ENCODE measurements at regions not wholly inside any gene's neighbourhood (a gene's known extent, or its start where the extent isn't known, plus 50 kb on each side); places are given as distances from the start of the nearest gene placed in this dataset.
"Not testable (repeated sequence)": the region's sequence is repeated elsewhere in the genome, so short reads cannot be mapped to it uniquely, and the experiment has no call there.

- H3K27ac Mint-ChIP-seq, result no peak overlapping the region
- DNase-seq, result no peak
- H3K4me1 Mint-ChIP-seq, result no peaks in the 10 kb centered on the region
- H3K27me3 Mint-ChIP-seq, result peaks cover 20% of the 10 kb centered on the region
- no peaks in the 10 kb centered on the region for H3K9me3 Mint-ChIP-seq
- H3K4me3 Mint-ChIP-seq, result no peak overlapping the region
- no peak for ATAC-seq
Observed at GRCh38 chr6:159404296-159404695, 235.1 kb downstream of the FNDC1 start.

- H3K27ac Mint-ChIP-seq, result no peak overlapping the region
- no peak overlapping the region for H3K4me3 Mint-ChIP-seq
- DNase-seq, result no peak
- H3K9me3 Mint-ChIP-seq, result no peaks in the 10 kb centered on the region
- peaks cover 27% of the 10 kb centered on the region for H3K27me3 Mint-ChIP-seq
- no peak for ATAC-seq
- no peaks in the 10 kb centered on the region for H3K4me1 Mint-ChIP-seq
Observed at GRCh38 chr6:159400826-159401225, 231.6 kb downstream of the FNDC1 start.

GRCh38 chr6:159399751-159400221, 230.6 kb downstream of the FNDC1 start:
- H3K9me3 Mint-ChIP-seq, result peaks cover 0 to 2% of the 10 kb centered on the region in 2 donors
- H3K4me1 Mint-ChIP-seq, result no peaks in the 10 kb centered on the region
- no peak overlapping the region for H3K4me3 Mint-ChIP-seq
- peaks cover 34% of the 10 kb centered on the region for H3K27me3 Mint-ChIP-seq
- ATAC-seq, result no peak
- DNase-seq, result no peak
- H3K27ac Mint-ChIP-seq, result no peak overlapping the region

DNA sequence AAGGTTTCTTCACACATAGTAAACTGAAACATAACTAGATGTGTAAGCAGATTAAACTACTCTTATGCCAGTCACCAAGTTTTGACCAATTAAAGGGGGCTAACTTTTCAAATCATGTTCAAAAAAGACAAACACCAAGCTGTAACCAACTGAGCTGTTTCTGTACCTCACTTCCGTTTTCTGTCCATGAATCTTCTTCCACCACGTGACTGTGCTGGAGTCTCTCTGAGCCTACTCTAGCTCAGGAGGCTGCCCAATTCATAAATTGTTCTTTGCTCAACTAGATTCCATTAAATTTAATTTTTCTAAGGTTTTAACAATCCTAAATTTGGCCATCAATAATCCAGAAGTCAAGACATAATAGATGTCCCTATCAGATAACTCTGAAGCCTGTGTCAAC, 229.4 kb downstream of the FNDC1 start:
- H3K27me3 Mint-ChIP-seq, result peaks cover 45% of the 10 kb centered on the region
- H3K27ac Mint-ChIP-seq, result no peak overlapping the region
- ATAC-seq, result no peak
- H3K4me3 Mint-ChIP-seq, result no peak overlapping the region
- H3K9me3 Mint-ChIP-seq, result peaks cover 0 to 8% of the 10 kb centered on the region in 2 donors
- DNase-seq, result no peak
- no peaks in the 10 kb centered on the region for H3K4me1 Mint-ChIP-seq

- H3K27me3 Mint-ChIP-seq, result peaks cover 54% of the 10 kb centered on the region
- H3K27ac Mint-ChIP-seq, result no peak overlapping the region
- no peak overlapping the region for H3K4me3 Mint-ChIP-seq
- ATAC-seq (no peak), DNase-seq (no peak)
- H3K4me1 Mint-ChIP-seq, result no peaks in the 10 kb centered on the region
- peaks cover 0 to 14% of the 10 kb centered on the region in 2 donors for H3K9me3 Mint-ChIP-seq
Observed at GRCh38 chr6:159397753-159398152, 228.6 kb downstream of the FNDC1 start.

DNA sequence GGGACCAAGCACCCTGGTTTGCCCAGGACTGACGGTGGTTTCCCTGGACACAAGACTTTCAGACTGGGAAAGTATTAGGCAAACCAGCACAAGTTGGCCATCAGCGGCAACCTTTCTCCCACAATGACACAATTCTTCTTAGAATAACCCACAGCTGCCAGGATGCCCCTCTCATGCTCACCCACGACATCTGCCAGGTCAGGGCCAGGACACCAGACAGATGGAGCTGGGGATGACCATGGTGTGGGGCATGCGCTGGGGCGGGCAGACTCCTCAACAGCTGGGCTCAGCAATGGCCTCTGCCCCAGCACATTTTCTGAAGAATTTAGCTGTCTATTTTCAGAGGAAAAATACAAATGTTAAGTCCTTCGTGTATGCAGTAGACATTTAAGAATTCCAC, 226.4 kb downstream of the FNDC1 start:
- Mint-ChIP-seq H3K9me3 (peaks cover 0 to 18% of the 10 kb centered on the region in 2 donors), H3K27ac (no peak overlapping the region), H3K4me3 (no peak overlapping the region), H3K4me1 (no peaks in the 10 kb centered on the region), H3K27me3 (peaks cover 46% of the 10 kb centered on the region)
- DNase-seq, result no peak
- ATAC-seq, result no peak

DNA sequence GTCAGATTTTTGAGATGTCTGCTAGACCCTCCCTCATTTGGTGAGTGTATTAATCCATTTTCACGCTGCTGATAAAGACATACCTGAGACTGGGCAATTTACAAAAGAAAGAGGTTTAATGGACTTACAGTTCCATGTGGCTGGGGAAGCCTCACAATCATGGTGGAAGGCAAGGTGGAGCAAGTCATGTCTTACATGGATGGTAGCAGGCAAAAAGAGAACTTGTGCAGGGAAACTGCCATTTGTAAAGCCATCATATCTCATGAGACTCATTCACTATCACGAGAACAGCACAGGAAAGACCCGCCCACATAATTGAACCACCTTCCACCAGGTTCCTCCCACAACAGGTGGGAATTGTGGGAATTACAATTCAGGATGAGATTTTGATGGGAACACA, 223.5 kb downstream of the FNDC1 start:
- H3K9me3 Mint-ChIP-seq, result peaks cover 0 to 18% of the 10 kb centered on the region in 2 donors
- H3K27ac Mint-ChIP-seq, ATAC-seq, H3K4me1 Mint-ChIP-seq, H3K4me3 Mint-ChIP-seq, DNase-seq: not testable (repeated sequence)
- H3K27me3 Mint-ChIP-seq, result peaks cover 60% of the 10 kb centered on the region

DNA sequence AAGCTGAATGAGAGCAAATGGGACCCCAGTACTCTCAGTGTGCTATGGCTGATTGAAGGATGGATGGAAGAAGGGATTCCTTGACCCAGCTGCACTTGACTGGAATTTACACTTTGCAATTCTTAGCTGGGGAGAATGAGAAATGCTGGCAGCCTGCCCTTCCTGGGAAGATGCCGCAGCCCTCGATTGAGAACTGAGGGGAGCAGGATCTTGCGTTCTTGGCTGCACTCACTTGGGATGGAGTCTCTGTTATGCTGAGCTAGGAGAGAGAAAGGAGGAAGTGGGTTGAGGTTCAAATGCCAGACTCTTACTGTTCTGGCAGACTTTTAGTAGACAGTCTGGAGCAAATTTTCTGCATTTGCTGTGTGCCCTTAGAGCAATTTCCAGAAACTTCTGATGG, 221.2 kb downstream of the FNDC1 start:
- no peak for DNase-seq
- Mint-ChIP-seq H3K4me3 (no peak overlapping the region), H3K9me3 (peaks cover 0 to 18% of the 10 kb centered on the region in 2 donors), H3K27ac (no peak overlapping the region), H3K4me1 (no peaks in the 10 kb centered on the region), H3K27me3 (peaks cover 55% of the 10 kb centered on the region)
- ATAC-seq, result no peak

DNA sequence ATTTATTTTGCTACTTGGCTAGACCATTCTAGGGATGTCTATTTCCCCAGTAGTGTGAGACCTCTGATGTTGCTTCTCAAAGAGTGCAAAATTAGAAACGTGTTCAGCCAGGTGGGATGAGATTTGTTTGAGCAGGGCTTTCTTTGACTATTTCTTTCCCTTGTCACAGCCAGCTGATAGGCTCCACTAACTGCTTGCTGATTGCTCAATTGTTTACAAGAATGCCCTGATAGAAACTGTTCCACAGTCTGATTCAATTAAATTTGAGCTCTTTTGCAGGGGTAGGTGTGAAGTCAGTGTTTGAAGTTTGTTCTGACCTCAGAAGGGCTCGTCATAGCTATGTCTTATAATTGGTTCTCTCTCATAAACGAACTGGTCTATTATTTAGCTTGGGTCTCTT, 220.5 kb downstream of the FNDC1 start:
- ATAC-seq (no peak), DNase-seq (no peak)
- Mint-ChIP-seq H3K9me3 (peaks cover 0 to 15% of the 10 kb centered on the region in 2 donors), H3K27ac (no peak overlapping the region), H3K4me1 (no peaks in the 10 kb centered on the region), H3K27me3 (peaks cover 55% of the 10 kb centered on the region), H3K4me3 (no peak overlapping the region)

DNA sequence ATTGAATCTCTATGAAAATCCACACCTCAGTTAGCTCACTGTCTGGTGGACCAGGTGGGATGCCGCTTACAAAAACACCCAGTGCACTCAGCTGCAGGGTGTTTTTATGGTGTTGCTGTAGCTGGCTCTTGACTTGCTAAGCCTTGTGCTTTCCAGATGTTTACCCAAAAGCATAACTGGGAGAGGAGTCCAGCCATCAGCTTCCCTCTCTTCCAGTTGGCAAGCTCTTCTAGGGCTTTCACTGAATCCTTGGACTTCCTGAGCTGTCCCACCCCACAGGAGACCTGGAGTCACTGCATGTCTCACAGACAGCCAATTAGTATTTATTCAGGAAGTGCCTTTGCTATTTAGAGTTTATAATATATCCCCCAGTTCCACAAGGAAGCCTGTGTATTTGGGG, 210.9 kb downstream of the FNDC1 start:
- H3K4me3 Mint-ChIP-seq, result no peak overlapping the region
- peaks cover 16% of the 10 kb centered on the region for H3K27me3 Mint-ChIP-seq
- no peak for DNase-seq
- no peaks in the 10 kb centered on the region for H3K9me3 Mint-ChIP-seq
- H3K4me1 Mint-ChIP-seq, result no peaks in the 10 kb centered on the region
- no peak overlapping the region for H3K27ac Mint-ChIP-seq
- ATAC-seq, result no peak

GRCh38 chr6:159378411-159379328, 209.5 kb downstream of the FNDC1 start:
- Mint-ChIP-seq H3K4me3 (no peak overlapping the region), H3K27me3 (peaks cover 5% of the 10 kb centered on the region), H3K9me3 (no peaks in the 10 kb centered on the region), H3K27ac (no peak overlapping the region), H3K4me1 (no peaks in the 10 kb centered on the region)
- ATAC-seq, result no peak
- DNase-seq, result no peak

GRCh38 chr6:159376516-159377158, 207.4 kb downstream of the FNDC1 start:
- ATAC-seq (no peak), DNase-seq (no peak)
- no peaks in the 10 kb centered on the region for H3K4me1 Mint-ChIP-seq
- no peak overlapping the region for H3K4me3 Mint-ChIP-seq
- no peak overlapping the region for H3K27ac Mint-ChIP-seq
- H3K27me3 Mint-ChIP-seq, result peaks cover 5% of the 10 kb centered on the region
- no peaks in the 10 kb centered on the region for H3K9me3 Mint-ChIP-seq

GRCh38 chr6:159375014-159375413, 205.8 kb downstream of the FNDC1 start:
- Mint-ChIP-seq H3K9me3 (peaks cover 0 to 13% of the 10 kb centered on the region in 2 donors), H3K4me3 (no peak overlapping the region), H3K27me3 (peaks cover 5% of the 10 kb centered on the region), H3K4me1 (no peaks in the 10 kb centered on the region), H3K27ac (no peak overlapping the region)
- ATAC-seq (peak; percentile 26), DNase-seq (no peak)

DNA sequence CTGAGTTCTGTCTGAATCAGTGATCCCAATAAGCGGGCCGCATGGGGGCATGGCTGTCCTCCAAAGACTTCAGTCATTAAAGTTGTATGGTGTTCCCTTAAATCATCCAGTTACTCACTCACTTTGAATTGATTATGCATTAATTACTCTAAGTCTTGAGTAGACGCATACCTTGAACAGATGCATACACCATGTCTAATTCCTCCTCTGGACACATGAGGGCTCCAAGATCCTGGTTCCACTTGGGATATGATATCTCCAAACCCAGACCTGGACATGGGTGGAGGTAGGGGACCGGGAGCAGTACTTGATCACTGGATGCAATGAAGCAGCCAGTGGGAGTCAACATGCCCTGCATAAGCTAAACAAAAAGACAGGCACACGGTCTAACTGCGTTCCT, 204.5 kb downstream of the FNDC1 start:
- Mint-ChIP-seq H3K9me3 (peaks cover 0 to 18% of the 10 kb centered on the region in 2 donors), H3K27me3 (peaks cover under 1% of the 10 kb centered on the region), H3K4me3 (no peak overlapping the region), H3K27ac (no peak overlapping the region), H3K4me1 (no peaks in the 10 kb centered on the region)
- ATAC-seq (no peak), DNase-seq (no peak)

- ATAC-seq (no peak), DNase-seq (no peak)
- H3K9me3 Mint-ChIP-seq, result peaks cover 0 to 18% of the 10 kb centered on the region in 2 donors
- no peaks in the 10 kb centered on the region for H3K4me1 Mint-ChIP-seq
- no peaks in the 10 kb centered on the region for H3K27me3 Mint-ChIP-seq
- no peak overlapping the region for H3K4me3 Mint-ChIP-seq
- H3K27ac Mint-ChIP-seq, result no peak overlapping the region
Observed at GRCh38 chr6:159372333-159372732, 203.1 kb downstream of the FNDC1 start.

- no peak overlapping the region for H3K4me3 Mint-ChIP-seq
- H3K9me3 Mint-ChIP-seq, result no peaks in the 10 kb centered on the region
- no peak for DNase-seq
- ATAC-seq, result no peak
- H3K27me3 Mint-ChIP-seq, result peaks cover 22% of the 10 kb centered on the region
- no peaks in the 10 kb centered on the region for H3K4me1 Mint-ChIP-seq
- no peak overlapping the region for H3K27ac Mint-ChIP-seq
Observed at GRCh38 chr6:159360306-159360705, 191.1 kb downstream of the FNDC1 start.
